ENCODE measurements at regions not wholly inside any gene's neighbourhood (a gene's known extent, or its start where the extent isn't known, plus 50 kb on each side); places are given as distances from the start of the nearest gene placed in this dataset.

DNA sequence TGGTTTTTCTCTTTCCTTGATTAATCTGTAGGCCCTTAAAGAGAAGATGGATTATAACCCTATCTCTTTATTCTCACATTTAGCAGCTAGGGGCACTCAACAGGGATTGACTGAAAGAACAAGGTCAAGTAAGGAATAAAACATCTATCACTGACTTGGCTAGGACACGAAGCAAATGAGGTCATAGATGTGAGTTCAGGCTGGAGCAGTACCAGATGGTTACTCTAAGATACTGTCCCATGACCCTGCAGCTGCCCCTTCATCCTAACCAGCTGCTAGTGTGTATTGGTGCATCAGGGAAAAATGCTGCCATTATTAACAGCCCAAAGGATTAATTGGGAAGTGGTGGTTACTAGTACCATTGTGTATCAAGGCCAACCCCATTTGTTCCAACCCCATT is 221.9 kb downstream of the CTH start:
- TF ChIP-seq, protein P1, sequence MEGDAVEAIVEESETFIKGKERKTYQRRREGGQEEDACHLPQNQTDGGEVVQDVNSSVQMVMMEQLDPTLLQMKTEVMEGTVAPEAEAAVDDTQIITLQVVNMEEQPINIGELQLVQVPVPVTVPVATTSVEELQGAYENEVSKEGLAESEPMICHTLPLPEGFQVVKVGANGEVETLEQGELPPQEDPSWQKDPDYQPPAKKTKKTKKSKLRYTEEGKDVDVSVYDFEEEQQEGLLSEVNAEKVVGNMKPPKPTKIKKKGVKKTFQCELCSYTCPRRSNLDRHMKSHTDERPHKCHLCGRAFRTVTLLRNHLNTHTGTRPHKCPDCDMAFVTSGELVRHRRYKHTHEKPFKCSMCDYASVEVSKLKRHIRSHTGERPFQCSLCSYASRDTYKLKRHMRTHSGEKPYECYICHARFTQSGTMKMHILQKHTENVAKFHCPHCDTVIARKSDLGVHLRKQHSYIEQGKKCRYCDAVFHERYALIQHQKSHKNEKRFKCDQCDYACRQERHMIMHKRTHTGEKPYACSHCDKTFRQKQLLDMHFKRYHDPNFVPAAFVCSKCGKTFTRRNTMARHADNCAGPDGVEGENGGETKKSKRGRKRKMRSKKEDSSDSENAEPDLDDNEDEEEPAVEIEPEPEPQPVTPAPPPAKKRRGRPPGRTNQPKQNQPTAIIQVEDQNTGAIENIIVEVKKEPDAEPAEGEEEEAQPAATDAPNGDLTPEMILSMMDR (IDR thresholded peaks at IDR 0.05; ENCODE audit: low read depth, low read length): no peak
- TF ChIP-seq EZH2phosphoT487 (IDR thresholded peaks at IDR 0.05; ENCODE audit: low read depth): no peak
